DND-41 (cell line): ENCODE measurements at regions not wholly inside any gene's neighbourhood (a gene's known extent, or its start where the extent isn't known, plus 50 kb on each side); places are given as distances from the start of the nearest gene placed in this dataset.

Source experiments
- ATAC-seq: fragments of 200-7000 bp; cut with Tn5 transposase; 3 replicates; pipeline ENCODE4 v1.9.1; 2021; ENCODE audit warnings: low read depth; ENCODE audit not compliant: insufficient read depth
- DNase-seq: peaks from one replicate; pipeline ENCODE4 v3.0.0-alpha.2; 2020
- H2AFZ ChIP-seq: 2 replicates; pipeline ENCODE4 v1.6.0; 2012; ENCODE audit warnings: low read depth, low read length
- H3K27ac ChIP-seq: 2 replicates; pipeline ENCODE4 v1.5.1; 2012; ENCODE audit warnings: low read length, inconsistent platforms
- H3K27me3 ChIP-seq: fragments of 200-600 bp; sonication (generic); 2 replicates; pipeline ENCODE4 v1.6.0; 2012; ENCODE audit warnings: low read length, mild to moderate bottlenecking, inconsistent platforms; ENCODE audit not compliant: insufficient read depth, poor library complexity
- H3K36me3 ChIP-seq: 2 replicates; pipeline ENCODE4 v1.5.1; 2012; ENCODE audit warnings: low read length, inconsistent platforms; ENCODE audit not compliant: insufficient read depth
- H3K4me1 ChIP-seq: 2 replicates; pipeline ENCODE4 v1.5.1; 2012; ENCODE audit warnings: mild to moderate bottlenecking, low read length; ENCODE audit not compliant: insufficient read depth
- H3K4me2 ChIP-seq: 2 replicates; pipeline ENCODE4 v1.6.0; 2012; ENCODE audit warnings: mild to moderate bottlenecking, moderate library complexity, low read length, inconsistent platforms; ENCODE audit not compliant: insufficient read depth
- H3K4me3 ChIP-seq, 2 experiments: fragments of 200-600 bp in 1 of 2; shearing (Covaris generic) in 1 of 2; 2 replicates each; pipeline ENCODE4 v1.5.1; 2012 to 2016; ENCODE audit warnings: inconsistent platforms in 2 of 2, low read length in 2 of 2, mild to moderate bottlenecking in 2 of 2, low read depth in 1 of 2, moderate library complexity in 1 of 2
- H3K79me2 ChIP-seq: 2 replicates; pipeline ENCODE4 v1.6.0; 2012; ENCODE audit warnings: low read length, inconsistent platforms; ENCODE audit not compliant: insufficient read depth
- H3K9ac ChIP-seq: 2 replicates; pipeline ENCODE4 v1.6.0; 2012; ENCODE audit warnings: low read depth, mild to moderate bottlenecking, inconsistent platforms, low read length, moderate library complexity
- H3K9me3 ChIP-seq: 2 replicates; pipeline ENCODE4 v1.5.1; 2012; ENCODE audit warnings: low read length, moderate library complexity, mild to moderate bottlenecking, inconsistent platforms; ENCODE audit not compliant: insufficient read depth, severe bottlenecking
- H4K20me1 ChIP-seq: 2 replicates; pipeline ENCODE4 v1.6.0; 2012; ENCODE audit warnings: low read length; ENCODE audit not compliant: insufficient read depth
- CTCF ChIP-seq: IDR thresholded peaks from 2 replicates; pipeline ENCODE4 v1.5.1; 2012; ENCODE audit warnings: borderline replicate concordance, low read length, moderate library complexity, mild to moderate bottlenecking; ENCODE audit not compliant: poor library complexity, severe bottlenecking; ENCODE audit errors: extremely low read depth
- EZH2 ChIP-seq: IDR thresholded peaks from 3 replicates; pipeline ENCODE4 v1.6.1; 2012; ENCODE audit warnings: borderline replicate concordance, low read depth, mild to moderate bottlenecking, moderate library complexity, low read length, inconsistent platforms; ENCODE audit not compliant: severe bottlenecking

- H3K27ac ChIP-seq, result no peak overlapping the region
- H3K27me3 ChIP-seq, result no peaks in the 10 kb centered on the region
- no peak for TF ChIP-seq EZH2
- no peak overlapping the region for H3K9ac ChIP-seq
- H3K4me3 ChIP-seq, result no peak overlapping the region
- no peaks in the 10 kb centered on the region for H3K36me3 ChIP-seq
- H2AFZ ChIP-seq, result no peak overlapping the region
- H3K79me2 ChIP-seq, result no peaks in the 10 kb centered on the region
- no peak overlapping the region for H3K4me2 ChIP-seq
- no peak for DNase-seq
- no peaks in the 10 kb centered on the region for H3K9me3 ChIP-seq
- no peak for ATAC-seq
- no peaks in the 10 kb centered on the region for H4K20me1 ChIP-seq
- H3K4me1 ChIP-seq, result no peaks in the 10 kb centered on the region
Measured at GRCh38 chr6:4342407-4343137, 207.2 kb upstream of the ECI2 start.

DNA sequence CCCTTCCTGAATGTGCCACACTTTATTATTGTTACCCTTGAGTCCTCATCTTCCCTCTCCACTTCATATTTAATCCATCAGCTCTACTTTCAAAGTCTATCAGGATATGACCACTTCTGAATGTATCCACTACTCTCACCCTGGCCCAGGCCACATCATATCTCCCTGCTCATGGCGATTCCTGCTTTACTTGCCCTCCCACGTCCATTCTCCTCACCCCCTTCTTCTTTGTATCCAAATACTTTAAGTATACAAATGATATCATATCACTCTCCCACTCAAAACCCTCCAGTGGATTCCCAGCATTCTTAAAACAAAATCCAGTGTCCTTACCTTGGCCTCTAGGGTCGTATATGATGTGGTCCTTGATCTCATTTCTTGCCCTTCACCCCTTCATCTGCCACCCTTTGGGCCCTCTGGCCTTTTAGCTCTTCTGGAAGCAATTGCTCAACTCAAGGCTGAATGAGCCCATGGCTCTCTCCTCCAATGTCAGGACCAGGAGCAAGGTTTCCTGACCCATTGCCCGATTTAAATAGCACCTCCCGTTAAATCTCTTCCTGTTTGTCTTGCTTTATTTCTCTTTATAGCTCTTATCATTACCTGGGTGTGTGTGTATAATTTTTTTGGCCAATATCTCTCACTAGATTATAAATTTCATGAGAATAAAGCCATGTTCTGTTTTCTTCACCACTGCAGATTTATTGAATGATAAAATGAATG lies 205.9 kb upstream of the ECI2 start:
- H3K9ac ChIP-seq, result no peak overlapping the region
- no peak overlapping the region for H2AFZ ChIP-seq
- no peak overlapping the region for H3K4me3 ChIP-seq
- H3K4me2 ChIP-seq, result no peak overlapping the region
- H3K27me3 ChIP-seq, result no peaks in the 10 kb centered on the region
- no peaks in the 10 kb centered on the region for H3K36me3 ChIP-seq
- H3K27ac ChIP-seq, result no peak overlapping the region
- no peaks in the 10 kb centered on the region for H3K9me3 ChIP-seq
- H4K20me1 ChIP-seq, result no peaks in the 10 kb centered on the region
- no peak for TF ChIP-seq CTCF
- no peak for TF ChIP-seq EZH2
- H3K4me1 ChIP-seq, result no peaks in the 10 kb centered on the region
- DNase-seq (no peak), ATAC-seq (no peak)
- no peaks in the 10 kb centered on the region for H3K79me2 ChIP-seq

- ATAC-seq, result no peak
- Histone ChIP-seq H3K4me2 (no peak overlapping the region), H3K4me1 (no peaks in the 10 kb centered on the region), H4K20me1 (no peaks in the 10 kb centered on the region), H3K79me2 (no peaks in the 10 kb centered on the region), H3K9ac (no peak overlapping the region), H3K9me3 (no peaks in the 10 kb centered on the region), H3K36me3 (no peaks in the 10 kb centered on the region), H3K27ac (no peak overlapping the region), H3K4me3 (no peak overlapping the region), H2AFZ (no peak overlapping the region), H3K27me3 (no peaks in the 10 kb centered on the region)
- TF ChIP-seq EZH2 (no peak), CTCF (no peak)
- DNase-seq, result no peak
Measured at GRCh38 chr6:4340544-4340943, 205.2 kb upstream of the ECI2 start.

DNA sequence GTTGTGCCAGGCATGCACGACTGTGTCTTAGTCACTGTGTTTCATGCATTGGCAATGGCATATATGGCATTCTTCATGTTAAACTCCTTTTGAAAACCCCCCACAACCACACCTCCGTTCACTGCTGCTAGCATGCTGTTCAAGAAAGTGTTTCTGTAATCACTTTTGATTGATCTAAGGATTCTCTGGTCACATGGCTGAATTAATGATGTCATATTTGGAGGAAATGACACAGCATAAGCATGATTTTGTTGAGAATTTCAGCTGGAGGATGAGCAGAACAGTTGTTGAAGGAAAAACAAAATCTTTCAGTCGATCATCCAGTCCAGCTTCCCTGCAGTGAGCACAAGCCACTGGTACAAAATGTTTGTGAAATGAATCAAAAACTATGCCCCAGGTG lies 203.5 kb upstream of the ECI2 start:
- no peaks in the 10 kb centered on the region for H3K4me1 ChIP-seq
- H3K9me3 ChIP-seq, result no peaks in the 10 kb centered on the region
- DNase-seq (no peak), ATAC-seq (no peak)
- H3K79me2 ChIP-seq, result no peaks in the 10 kb centered on the region
- no peak overlapping the region for H3K4me2 ChIP-seq
- H4K20me1 ChIP-seq, result no peaks in the 10 kb centered on the region
- no peaks in the 10 kb centered on the region for H3K27me3 ChIP-seq
- TF ChIP-seq CTCF (no peak), EZH2 (no peak)
- no peak overlapping the region for H3K9ac ChIP-seq
- no peak overlapping the region for H3K4me3 ChIP-seq
- no peak overlapping the region for H3K27ac ChIP-seq
- H2AFZ ChIP-seq, result no peak overlapping the region
- no peaks in the 10 kb centered on the region for H3K36me3 ChIP-seq
